Left lung (tissue), 4 donors: ENCODE measurements at regions not wholly inside any gene's neighbourhood (a gene's known extent, or its start where the extent isn't known, plus 50 kb on each side); places are given as distances from the start of the nearest gene placed in this dataset.

ENCODE experiments used
- ATAC-seq: fragments of 200-7000 bp; cut with Tn5 transposase; one replicate; pipeline ENCODE4 v1.9.1; 2020; ENCODE audit warnings: moderate library complexity
- DNase-seq, 4 donors: peaks; one replicate each; pipeline ENCODE4 v3.0.0-alpha.2; 2013 to 2020
- H3K27ac ChIP-seq, 2 donors: fragments of 200-600 bp; sonication (generic) in 1 of 2; one replicate each; pipeline versions ENCODE4 v1.5.0 to v1.8.0; 2020 to 2021
- H3K27me3 ChIP-seq, 2 donors: fragments of 200-600 bp; sonication (generic) in 1 of 2; one replicate each; pipeline versions ENCODE4 v1.5.0 to v1.8.0; 2020 to 2021
- H3K36me3 ChIP-seq, 2 donors: fragments of 200-600 bp; sonication (generic) in 1 of 2; one replicate each; pipeline versions ENCODE4 v1.5.0 to v1.8.0; 2020 to 2021
- H3K4me1 ChIP-seq, 2 donors: fragments of 200-600 bp; one replicate each; pipeline ENCODE4 v1.8.0; 2021
- H3K4me3 ChIP-seq, 2 donors: fragments of 200-600 bp; sonication (generic) in 1 of 2; one replicate each; pipeline versions ENCODE4 v1.5.0 to v1.8.0; 2020 to 2021; ENCODE audit warnings: mild to moderate bottlenecking in 1 of 2
- H3K9me3 ChIP-seq, 2 donors: fragments of 200-600 bp; sonication (generic) in 1 of 2; one replicate each; pipeline versions ENCODE4 v1.5.0 to v1.8.0; 2020 to 2021
- CTCF ChIP-seq, 2 donors: fragments of 200-600 bp; sonication (generic) in 1 of 2; IDR thresholded peaks; one replicate each; pipeline versions ENCODE4 v1.5.0 to v1.8.0; 2021; ENCODE audit warnings: antibody characterized with exemption in 2 of 2
- intact Hi-C, 2 donors: fragments of 100-400 bp; cut with DNase I; formaldehyde crosslinking; loops; one replicate each; pipeline versions ENCODE4 v1.11.2 to v1.14.2; 2022
- donor health status: DM: no; HTN: yes; CAD: no.
- donor health status: DM: no; HTN: no; CAD: no.

GRCh38 chr13:42373048-42373812 is 101.3 kb downstream of the AKAP11 start:
- Histone ChIP-seq H3K27me3 (no peaks in the 10 kb centered on the region), H3K27ac (no peak overlapping the region), H3K4me3 (no peak overlapping the region), H3K9me3 (no peaks in the 10 kb centered on the region), H3K4me1 (no peaks in the 10 kb centered on the region), H3K36me3 (no peaks in the 10 kb centered on the region)
- DNase-seq = no peak
- no peak for ATAC-seq
- TF ChIP-seq CTCF (IDR thresholded peaks at IDR 0.05) = no peak
- intact Hi-C loops = no loop called here

GRCh38 chr13:42375663-42376062 is 103.7 kb downstream of the AKAP11 start:
- ATAC-seq (no peak), DNase-seq (no peak)
- H3K27me3 ChIP-seq = no peaks in the 10 kb centered on the region
- no peak for TF ChIP-seq CTCF (IDR thresholded peaks at IDR 0.05)
- no peaks in the 10 kb centered on the region for H3K9me3 ChIP-seq
- no peaks in the 10 kb centered on the region for H3K36me3 ChIP-seq
- no peak overlapping the region for H3K27ac ChIP-seq
- H3K4me3 ChIP-seq = no peak overlapping the region
- intact Hi-C loops = no loop called here
- no peaks in the 10 kb centered on the region for H3K4me1 ChIP-seq

GRCh38 chr13:42377640-42378382 is 105.9 kb downstream of the AKAP11 start:
- ATAC-seq (no peak), DNase-seq (no peak)
- intact Hi-C loops = no loop called here
- no peak for TF ChIP-seq CTCF (IDR thresholded peaks at IDR 0.05)
- Histone ChIP-seq H3K27ac (no peak overlapping the region), H3K4me3 (no peak overlapping the region), H3K4me1 (no peaks in the 10 kb centered on the region), H3K27me3 (no peaks in the 10 kb centered on the region), H3K9me3 (peaks cover 0 to 6% of the 10 kb centered on the region in 2 donors), H3K36me3 (no peaks in the 10 kb centered on the region)

- intact Hi-C loops = no loop called here
- Histone ChIP-seq H3K4me1 (no peaks in the 10 kb centered on the region), H3K27ac (no peak overlapping the region), H3K27me3 (no peaks in the 10 kb centered on the region), H3K36me3 (no peaks in the 10 kb centered on the region), H3K9me3 (peaks cover 0 to 6% of the 10 kb centered on the region in 2 donors), H3K4me3 (no peak overlapping the region)
- ATAC-seq (no peak), DNase-seq (no peak)
- no peak for TF ChIP-seq CTCF (IDR thresholded peaks at IDR 0.05)
These were observed 106.4 kb downstream of the AKAP11 start for GRCh38 chr13:42378383-42378780.

GRCh38 chr13:42379241-42379640 is 107.3 kb downstream of the AKAP11 start:
- no peak for DNase-seq
- TF ChIP-seq CTCF (IDR thresholded peaks at IDR 0.05) = no peak
- no peaks in the 10 kb centered on the region for H3K36me3 ChIP-seq
- no peak overlapping the region for H3K4me3 ChIP-seq
- H3K4me1 ChIP-seq = no peaks in the 10 kb centered on the region
- H3K27me3 ChIP-seq = no peaks in the 10 kb centered on the region
- H3K27ac ChIP-seq = no peak overlapping the region
- intact Hi-C loops = no loop called here
- ATAC-seq = no peak
- H3K9me3 ChIP-seq = peaks cover 0 to 6% of the 10 kb centered on the region in 2 donors
